ENCODE measurements at regions not wholly inside any gene's neighbourhood (a gene's known extent, or its start where the extent isn't known, plus 50 kb on each side); places are given as distances from the start of the nearest gene placed in this dataset.

GRCh38 chrX:137646472-137646871 is 80.5 kb downstream of the ZIC3 start:
- in situ Hi-C loops (cut with MboI; ENCODE audit: low pct_unique_long_range_greater_than_20kb, low sequenced_read_pairs, unreplicated experiment): no loop called here

GRCh38 chrX:137651647-137652046 is 85.7 kb downstream of the ZIC3 start:
- TF ChIP-seq CTCF (IDR thresholded peaks at IDR 0.05; ENCODE audit: extremely low read depth, insufficient read depth, missing control alignments): no peak
- DNase-seq (ENCODE audit: low spot score): no peak
- in situ Hi-C loops (cut with MboI; ENCODE audit: low pct_unique_long_range_greater_than_20kb, low sequenced_read_pairs, unreplicated experiment): no loop called here

More at GRCh38 chrX:137646472-137646871, 80.5 kb downstream of the ZIC3 start:
- TF ChIP-seq CTCF (IDR thresholded peaks at IDR 0.05; ENCODE audit: extremely low read depth, insufficient read depth, missing control alignments): no peak
- no peak for DNase-seq (ENCODE audit: low spot score)

GRCh38 chrX:137652086-137652485 is 86.2 kb downstream of the ZIC3 start:
- in situ Hi-C loops (cut with MboI; ENCODE audit: low pct_unique_long_range_greater_than_20kb, low sequenced_read_pairs, unreplicated experiment): no loop called here
- TF ChIP-seq CTCF (IDR thresholded peaks at IDR 0.05; ENCODE audit: extremely low read depth, insufficient read depth, missing control alignments): no peak
- no peak for DNase-seq (ENCODE audit: low spot score)

GRCh38 chrX:137654481-137654880 is 88.6 kb downstream of the ZIC3 start:
- in situ Hi-C loops (cut with MboI; ENCODE audit: low pct_unique_long_range_greater_than_20kb, low sequenced_read_pairs, unreplicated experiment): no loop called here
- no peak for TF ChIP-seq CTCF (IDR thresholded peaks at IDR 0.05; ENCODE audit: extremely low read depth, insufficient read depth, missing control alignments)
- DNase-seq (ENCODE audit: low spot score): no peak

GRCh38 chrX:137667776-137668175 is 101.8 kb downstream of the ZIC3 start:
- no peak for DNase-seq (ENCODE audit: low spot score)
- in situ Hi-C loops (cut with MboI; ENCODE audit: low pct_unique_long_range_greater_than_20kb, low sequenced_read_pairs, unreplicated experiment): no loop called here
- no peak for TF ChIP-seq CTCF (IDR thresholded peaks at IDR 0.05; ENCODE audit: extremely low read depth, insufficient read depth, missing control alignments)

- in situ Hi-C loops (cut with MboI; ENCODE audit: low pct_unique_long_range_greater_than_20kb, low sequenced_read_pairs, unreplicated experiment): no loop called here
- DNase-seq (ENCODE audit: low spot score): no peak
- TF ChIP-seq CTCF (IDR thresholded peaks at IDR 0.05; ENCODE audit: extremely low read depth, insufficient read depth, missing control alignments): no peak
These were observed 118.7 kb downstream of the ZIC3 start for GRCh38 chrX:137684591-137684990.

GRCh38 chrX:137695417-137695816 is 129.5 kb downstream of the ZIC3 start:
- no peak for DNase-seq (ENCODE audit: low spot score)
- in situ Hi-C loops (cut with MboI; ENCODE audit: low pct_unique_long_range_greater_than_20kb, low sequenced_read_pairs, unreplicated experiment): no loop called here
- TF ChIP-seq CTCF (IDR thresholded peaks at IDR 0.05; ENCODE audit: extremely low read depth, insufficient read depth, missing control alignments): no peak
